Testis (tissue), 2 donors: ENCODE measurements at regions not wholly inside any gene's neighbourhood (a gene's known extent, or its start where the extent isn't known, plus 50 kb on each side); places are given as distances from the start of the nearest gene placed in this dataset.

Source experiments
- CTCF ChIP-seq, 3 experiments: fragments of 450-650 bp in 2 of 3; fragments of 200-600 bp in 1 of 3; sonication (generic) in 1 of 3; IDR thresholded peaks; one replicate each; pipeline ENCODE4 v1.5.1; 2016 to 2019; ENCODE audit warnings: antibody characterized with exemption in 3 of 3, mild to moderate bottlenecking in 2 of 3, moderate library complexity in 1 of 3
- POLR2A ChIP-seq: fragments of 450-650 bp; IDR thresholded peaks from one replicate; pipeline ENCODE4 v1.6.1; 2017; ENCODE audit warnings: antibody characterized with exemption, mild to moderate bottlenecking, moderate library complexity

GRCh38 chr15:77904436-77904821 lies 173.1 kb downstream of the TBC1D2B start:
- TF ChIP-seq CTCF (IDR thresholded peaks at IDR 0.05) = no peak
- TF ChIP-seq POLR2A = no peak
